ENCODE measurements at regions not wholly inside any gene's neighbourhood (a gene's known extent, or its start where the extent isn't known, plus 50 kb on each side); places are given as distances from the start of the nearest gene placed in this dataset.
"Not testable (repeated sequence)": the region's sequence is repeated elsewhere in the genome, so short reads cannot be mapped to it uniquely, and the experiment has no call there.

DNA sequence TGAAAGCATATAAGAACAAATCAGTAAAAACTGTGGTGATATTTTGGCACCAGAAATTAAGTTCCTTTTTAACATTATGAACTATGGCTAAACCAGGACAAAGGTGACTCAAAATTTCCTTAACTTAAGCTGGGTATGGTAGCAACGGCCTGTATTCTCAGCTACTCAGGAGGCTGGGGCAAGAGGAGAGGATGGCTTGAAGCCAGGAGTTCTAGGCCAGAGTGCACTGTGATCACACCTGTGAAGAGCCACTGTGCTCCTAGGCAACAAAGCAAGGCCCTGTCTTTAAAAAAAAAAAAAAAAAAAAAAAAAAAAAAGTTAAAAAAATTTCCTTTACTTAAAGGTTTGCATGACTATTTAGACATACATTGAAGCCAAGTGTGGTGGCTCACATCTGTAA lies 327.5 kb downstream of the GOLGA6L6 start:
- H3K36me3 ChIP-seq; H3K27me3 ChIP-seq; DNase-seq; H3K4me1 ChIP-seq; H3K4me3 ChIP-seq; H3K9me3 ChIP-seq; ATAC-seq (ENCODE audit: low FRiP score in 2 of 2); H3K27ac ChIP-seq: not testable (repeated sequence)
- WGBS, 2 donors: 44 to 57% methylated on average over 1 of the region's 1 CpG

DNA sequence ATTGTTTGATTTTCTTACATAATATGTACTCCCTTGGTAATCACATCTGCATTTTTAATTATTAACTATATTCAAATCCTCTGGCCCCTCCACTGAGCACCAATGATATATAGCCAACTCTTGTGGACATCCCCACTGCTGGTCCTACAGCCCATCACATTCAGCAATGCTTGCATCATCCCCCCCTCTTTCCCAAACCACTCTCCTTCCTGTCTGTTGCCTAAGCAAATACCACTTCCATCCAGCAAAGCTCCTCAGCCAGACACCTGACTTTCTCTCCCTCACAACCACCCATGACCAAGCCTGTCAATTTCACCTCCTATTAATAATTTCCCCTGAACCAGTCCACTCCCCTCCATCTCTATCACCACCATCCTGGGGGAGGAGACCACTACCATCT lies 330.1 kb downstream of the GOLGA6L6 start:
- H3K9me3 ChIP-seq; H3K4me3 ChIP-seq; DNase-seq; ATAC-seq (ENCODE audit: low FRiP score in 2 of 2); H3K27ac ChIP-seq; H3K4me1 ChIP-seq; H3K27me3 ChIP-seq; H3K36me3 ChIP-seq: not testable (repeated sequence)

GRCh38 chr15:20209973-20210372 lies 331.6 kb downstream of the GOLGA6L6 start:
- H3K4me3 ChIP-seq, H3K36me3 ChIP-seq, H3K27me3 ChIP-seq, H3K27ac ChIP-seq, H3K4me1 ChIP-seq, H3K9me3 ChIP-seq, DNase-seq: not testable (repeated sequence)
- peak in 1 of 2 donors; percentile 5 for ATAC-seq (ENCODE audit: low FRiP score in 2 of 2)
- 48 to 55% methylated on average over 1 of the region's 1 CpG for WGBS, 2 donors

- H3K27me3 ChIP-seq; H3K9me3 ChIP-seq; ATAC-seq (ENCODE audit: low FRiP score in 2 of 2); H3K36me3 ChIP-seq; H3K27ac ChIP-seq; H3K4me1 ChIP-seq; H3K4me3 ChIP-seq: not testable (repeated sequence)
- 76 to 92% methylated on average over 7 of the region's 7 CpGs for WGBS, 2 donors
- DNase-seq: peak in 1 of 2 donors; percentile 38
Measured at GRCh38 chr15:20207607-20208006, 334.0 kb downstream of the GOLGA6L6 start.

DNA sequence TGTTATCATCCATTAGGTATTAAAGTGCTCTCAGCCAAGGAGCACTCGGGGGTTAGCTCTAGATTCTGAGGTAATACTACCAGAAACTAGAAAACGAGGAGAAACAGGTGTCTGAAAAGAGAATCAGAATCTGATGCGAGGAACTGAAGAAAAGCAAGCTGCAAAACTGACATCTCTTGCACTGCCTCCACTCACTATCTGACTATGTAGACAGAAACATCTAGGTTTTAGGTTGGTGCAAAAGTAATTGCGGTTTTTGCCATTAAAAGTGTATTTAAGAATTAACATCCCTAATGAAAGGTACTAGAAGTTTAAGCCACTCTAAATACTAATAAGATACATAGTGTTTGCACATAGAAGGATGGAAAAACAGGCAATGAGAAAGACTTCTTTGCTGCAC lies 334.4 kb downstream of the GOLGA6L6 start:
- DNase-seq; H3K4me3 ChIP-seq; H3K27me3 ChIP-seq; H3K27ac ChIP-seq; ATAC-seq (ENCODE audit: low FRiP score in 2 of 2); H3K4me1 ChIP-seq; H3K36me3 ChIP-seq; H3K9me3 ChIP-seq: not testable (repeated sequence)
- 65 to 67% methylated on average over 3 to 4 of the region's 4 CpGs for WGBS, 2 donors

- not testable (repeated sequence) for H3K27ac ChIP-seq; H3K9me3 ChIP-seq; H3K27me3 ChIP-seq; H3K4me3 ChIP-seq; ATAC-seq (ENCODE audit: low FRiP score in 2 of 2); H3K4me1 ChIP-seq; H3K36me3 ChIP-seq
- peak in 1 of 2 donors; percentile 82 for DNase-seq
- WGBS, 2 donors: 78 to 85% methylated on average over 4 to 20 of the region's 20 CpGs
Measured at GRCh38 chr15:20204177-20204866, 337.3 kb downstream of the GOLGA6L6 start.

GRCh38 chr15:20203649-20204150 lies 337.9 kb downstream of the GOLGA6L6 start:
- 90 to 91% methylated on average over 6 to 21 of the region's 29 CpGs for WGBS, 2 donors
- H3K27ac ChIP-seq: not testable (repeated sequence)

GRCh38 chr15:20194591-20195198 lies 346.9 kb downstream of the GOLGA6L6 start:
- H3K27me3 ChIP-seq; H3K4me1 ChIP-seq; H3K36me3 ChIP-seq; H3K9me3 ChIP-seq; H3K27ac ChIP-seq; ATAC-seq (ENCODE audit: low FRiP score in 2 of 2); H3K4me3 ChIP-seq; DNase-seq: not testable (repeated sequence)
- TF ChIP-seq CTCF (IDR thresholded peaks at IDR 0.05): peak in 1 of 6 experiments; percentile 41
- 70 to 76% methylated on average over 4 of the region's 4 CpGs for WGBS, 2 donors

More at GRCh38 chr15:20203649-20204150, 337.9 kb downstream of the GOLGA6L6 start:
- not testable (repeated sequence) for H3K27me3 ChIP-seq; ATAC-seq (ENCODE audit: low FRiP score in 2 of 2); H3K4me3 ChIP-seq; H3K4me1 ChIP-seq; H3K36me3 ChIP-seq; H3K9me3 ChIP-seq
- peak in 1 of 2 donors; percentile 74 for DNase-seq

Data from upper lobe of left lung (tissue), 6 donors.